GM12874 (cell line): ENCODE measurements at regions not wholly inside any gene's neighbourhood (a gene's known extent, or its start where the extent isn't known, plus 50 kb on each side); places are given as distances from the start of the nearest gene placed in this dataset.

Experiments used
- CTCF ChIP-seq: IDR thresholded peaks from 2 replicates; pipeline ENCODE4 v1.5.1; 2011; ENCODE audit warnings: low read depth, mild to moderate bottlenecking, control low read depth, low read length, moderate library complexity; ENCODE audit not compliant: insufficient read depth

- TF ChIP-seq CTCF: no peak
Measured at GRCh38 chr3:103388214-103388613, 953.4 kb downstream of the ZPLD1 start.

GRCh38 chr3:103389356-103389755 lies 954.5 kb downstream of the ZPLD1 start:
- no peak for TF ChIP-seq CTCF

- no peak for TF ChIP-seq CTCF
Measured at GRCh38 chr3:103393395-103394186, 958.8 kb downstream of the ZPLD1 start.

GRCh38 chr3:103403191-103403590 lies 968.4 kb downstream of the ZPLD1 start:
- no peak for TF ChIP-seq CTCF

GRCh38 chr3:103406320-103406850 lies 971.6 kb downstream of the ZPLD1 start:
- TF ChIP-seq CTCF: no peak

GRCh38 chr3:103410231-103410630 lies 975.4 kb downstream of the ZPLD1 start:
- peak; percentile 51 for TF ChIP-seq CTCF

- TF ChIP-seq CTCF: no peak
Measured at GRCh38 chr3:103421460-103421859, 986.6 kb downstream of the ZPLD1 start.
